ENCODE measurements at regions not wholly inside any gene's neighbourhood (a gene's known extent, or its start where the extent isn't known, plus 50 kb on each side); places are given as distances from the start of the nearest gene placed in this dataset.

DNA sequence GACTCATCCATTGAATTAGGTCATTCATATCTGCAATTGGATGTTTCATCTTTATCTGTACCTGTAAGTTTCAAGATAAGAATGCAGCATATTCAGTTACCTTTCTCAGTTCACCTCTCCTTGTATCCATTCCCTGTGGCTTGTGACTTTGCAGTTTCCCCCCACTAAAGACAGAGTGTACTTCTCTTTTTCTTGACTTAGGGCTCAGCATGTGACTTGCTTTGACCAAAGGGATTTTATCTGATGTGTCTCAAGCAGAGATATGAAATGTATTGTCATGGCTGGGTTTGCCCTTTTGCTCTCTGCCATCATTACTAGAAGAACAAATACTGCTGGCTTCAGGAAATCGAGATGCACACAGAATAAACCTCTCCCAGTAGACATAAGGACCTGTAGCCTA, 754.8 kb downstream of the ADGRL2 start:
- DNase-seq (ENCODE audit: low spot score) = no peak
- Histone ChIP-seq H3K4me3 (no peak overlapping the region), H3K27ac (no peak overlapping the region)
- TF ChIP-seq CTCF (IDR thresholded peaks at IDR 0.05) = no peak

DNA sequence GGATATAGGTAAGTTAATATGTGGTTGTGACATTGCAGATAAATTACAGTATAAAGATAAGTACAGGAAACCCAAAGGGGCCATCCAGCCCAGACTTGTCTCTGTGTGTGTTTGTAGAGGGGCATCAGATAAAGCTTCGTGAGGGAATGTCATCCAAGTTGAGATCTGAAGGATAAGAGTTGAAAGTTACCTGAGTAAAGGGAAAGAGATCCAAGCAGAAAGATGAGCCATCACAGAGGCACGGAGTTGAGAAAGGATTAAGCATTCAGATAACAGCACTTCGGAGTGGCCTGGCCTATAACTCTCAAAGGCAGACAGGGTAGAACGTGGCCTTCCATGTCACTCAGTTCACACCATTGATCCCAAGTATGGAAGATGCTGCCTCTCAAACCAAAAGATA, 749.1 kb downstream of the ADGRL2 start:
- no peak for TF ChIP-seq CTCF (IDR thresholded peaks at IDR 0.05)
- Histone ChIP-seq H3K4me3 (no peak overlapping the region), H3K27ac (no peak overlapping the region)
- no peak for DNase-seq (ENCODE audit: low spot score)

DNA sequence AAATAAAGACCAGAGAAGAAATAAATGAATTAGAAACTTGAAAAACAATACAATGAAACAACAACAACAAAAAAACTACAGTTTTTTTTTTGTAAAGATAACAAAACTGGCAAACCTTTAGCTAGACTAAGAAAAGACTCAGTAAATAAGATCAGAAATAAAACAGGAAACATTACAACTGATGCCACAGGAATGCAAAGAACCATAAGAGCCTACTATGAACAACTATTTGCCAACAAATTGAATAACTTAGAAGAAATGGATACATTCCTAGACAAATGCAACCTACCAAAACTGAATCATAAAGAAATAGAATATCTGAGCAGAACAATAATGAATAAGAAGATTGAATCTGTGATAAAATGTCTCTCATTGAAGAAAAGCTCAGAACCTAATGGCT, 742.0 kb downstream of the ADGRL2 start:
- Histone ChIP-seq H3K4me3 (no peak overlapping the region), H3K27ac (no peak overlapping the region)
- no peak for DNase-seq (ENCODE audit: low spot score)
- no peak for TF ChIP-seq CTCF (IDR thresholded peaks at IDR 0.05)

DNA sequence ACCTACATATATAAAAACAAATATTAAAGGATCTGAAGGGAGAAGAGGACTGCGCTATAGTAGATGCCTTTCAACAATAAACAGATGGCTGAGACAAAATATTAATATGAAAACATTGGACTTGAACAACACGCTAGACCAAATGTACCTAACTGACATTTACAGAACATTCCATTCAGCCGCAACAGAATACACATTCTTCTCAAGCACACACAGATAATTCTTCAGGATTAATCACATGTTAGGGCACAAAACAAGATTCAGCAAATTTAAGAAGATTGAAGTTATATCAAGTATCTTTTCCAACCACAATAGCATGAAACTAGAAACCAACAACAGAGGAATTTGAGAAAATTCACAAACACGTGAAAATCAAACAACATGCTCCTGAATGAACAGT, 741.4 kb downstream of the ADGRL2 start:
- Histone ChIP-seq H3K27ac (no peak overlapping the region), H3K4me3 (no peak overlapping the region)
- no peak for DNase-seq (ENCODE audit: low spot score)
- no peak for TF ChIP-seq CTCF (IDR thresholded peaks at IDR 0.05)

DNA sequence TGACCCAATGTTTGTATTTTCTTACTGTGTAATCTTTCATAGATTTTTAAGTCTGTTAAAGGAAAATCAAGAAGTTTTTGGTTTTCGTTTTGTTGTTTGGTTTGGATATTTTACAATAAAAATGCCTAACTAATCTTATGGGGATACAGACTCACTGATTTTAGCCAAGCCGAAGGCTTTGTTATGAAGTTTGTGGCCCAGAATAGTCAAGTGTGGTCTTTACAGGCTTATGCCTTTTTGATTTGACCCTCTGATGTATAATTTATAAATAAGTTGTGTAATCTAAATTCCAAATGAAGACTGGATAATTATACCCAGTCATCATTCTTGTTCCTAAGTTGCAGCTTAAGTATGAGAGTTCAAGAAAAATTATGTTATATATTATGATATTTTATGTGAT, 739.3 kb downstream of the ADGRL2 start:
- Histone ChIP-seq H3K4me3 (no peak overlapping the region), H3K27ac (no peak overlapping the region)
- TF ChIP-seq CTCF (IDR thresholded peaks at IDR 0.05) = no peak
- DNase-seq (ENCODE audit: low spot score) = no peak

GRCh38 chr1:82538876-82539275, 738.1 kb downstream of the ADGRL2 start:
- DNase-seq (ENCODE audit: low spot score) = no peak
- no peak overlapping the region for H3K27ac ChIP-seq
- no peak overlapping the region for H3K4me3 ChIP-seq
- no peak for TF ChIP-seq CTCF (IDR thresholded peaks at IDR 0.05)

DNA sequence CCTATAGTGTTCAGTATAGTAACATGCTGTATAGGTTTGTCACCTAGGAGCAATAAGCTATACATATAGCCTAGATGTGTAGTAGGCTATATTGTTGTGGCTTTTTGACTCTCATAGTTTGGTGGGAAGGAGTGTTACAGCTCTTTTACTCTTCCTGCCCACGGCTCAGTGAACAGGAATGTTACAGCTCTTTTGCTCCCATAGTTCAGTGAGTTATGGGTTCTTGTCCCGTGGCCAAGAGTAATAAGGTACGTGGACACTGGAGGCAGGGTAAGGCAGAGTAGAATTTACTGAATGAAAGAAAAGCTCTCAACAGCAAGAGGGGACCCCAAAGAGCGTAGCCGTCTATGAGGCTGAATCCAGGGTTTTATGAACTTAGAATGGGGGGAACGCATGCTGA, 734.3 kb downstream of the ADGRL2 start:
- H3K4me3 ChIP-seq = no peak overlapping the region
- no peak for TF ChIP-seq CTCF (IDR thresholded peaks at IDR 0.05)
- DNase-seq (ENCODE audit: low spot score) = no peak
- no peak overlapping the region for H3K27ac ChIP-seq

Data from coronary artery (tissue), 2 donors.